ENCODE measurements at regions not wholly inside any gene's neighbourhood (a gene's known extent, or its start where the extent isn't known, plus 50 kb on each side); places are given as distances from the start of the nearest gene placed in this dataset.

GRCh38 chr14:101456246-101457175 is 104.8 kb upstream of the DIO3 start:
- no peaks in the 10 kb centered on the region for H3K36me3 Mint-ChIP-seq (ENCODE audit: insufficient read depth)
- no peak for ATAC-seq (replicated peaks)
- no peak overlapping the region for H3K4me3 Mint-ChIP-seq
- H3K9me3 Mint-ChIP-seq: no peaks in the 10 kb centered on the region
- no peak for DNase-seq
- peaks cover 0 to 5% of the 10 kb centered on the region in 2 donors for H3K4me1 Mint-ChIP-seq (ENCODE audit: low read depth in 2 of 2)
- no peak overlapping the region for H3K27ac Mint-ChIP-seq
- peaks cover 59 to 69% of the 10 kb centered on the region in 2 donors for H3K27me3 Mint-ChIP-seq

- Mint-ChIP-seq H3K27ac (no peak overlapping the region), H3K9me3 (no peaks in the 10 kb centered on the region), H3K4me3 (no peak overlapping the region), H3K27me3 (peaks cover 49 to 64% of the 10 kb centered on the region in 2 donors), H3K36me3 (ENCODE audit: insufficient read depth) (no peaks in the 10 kb centered on the region), H3K4me1 (ENCODE audit: low read depth in 2 of 2) (peaks cover 0 to 5% of the 10 kb centered on the region in 2 donors)
- no peak for ATAC-seq (replicated peaks)
- no peak for DNase-seq
Measured at GRCh38 chr14:101457301-101457935, 103.9 kb upstream of the DIO3 start.

DNA sequence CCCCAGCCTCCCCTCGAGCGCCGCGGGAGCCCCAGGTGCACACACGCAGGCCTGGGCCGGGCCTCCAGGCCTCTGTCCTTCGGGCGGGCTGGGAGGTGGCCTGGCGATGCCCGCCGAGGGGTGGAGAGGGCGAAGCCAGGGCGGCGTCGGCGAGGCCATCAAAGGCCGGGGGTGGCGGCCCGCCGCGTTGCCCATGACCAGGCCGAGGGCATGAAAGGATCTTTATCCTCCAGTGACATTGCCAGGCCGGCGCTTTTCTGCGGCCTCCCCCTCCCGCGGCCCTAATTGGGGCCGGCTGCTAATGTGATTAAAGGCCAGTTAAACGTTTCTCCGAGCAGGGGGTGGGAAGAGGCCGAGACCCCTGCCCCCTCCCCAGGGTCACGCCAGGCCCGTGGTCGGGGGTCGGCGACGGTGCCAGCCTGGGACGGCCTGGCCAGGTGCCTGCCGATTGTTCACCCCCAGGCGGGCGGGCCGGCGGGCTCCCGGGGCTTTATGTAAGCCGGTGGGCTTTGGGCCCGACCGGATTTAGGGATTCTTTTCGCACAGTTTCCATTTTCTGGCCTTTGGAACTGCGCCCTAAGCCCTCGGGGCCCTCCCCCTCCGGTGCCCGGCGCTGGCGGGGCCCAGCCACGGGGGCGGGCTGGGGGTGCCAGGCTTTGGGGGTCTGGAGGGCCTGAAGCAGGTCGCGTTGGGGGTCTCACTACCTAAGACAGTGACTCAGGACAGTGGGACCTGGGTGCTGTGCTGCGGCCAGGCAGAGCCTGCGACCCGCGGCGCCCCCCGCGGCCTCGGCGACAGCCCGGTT is 103.2 kb upstream of the DIO3 start:
- Mint-ChIP-seq H3K36me3 (ENCODE audit: insufficient read depth) (no peaks in the 10 kb centered on the region), H3K27ac (no peak overlapping the region), H3K9me3 (no peaks in the 10 kb centered on the region), H3K4me1 (ENCODE audit: low read depth in 2 of 2) (peaks cover 0 to 5% of the 10 kb centered on the region in 2 donors), H3K27me3 (peaks cover 42 to 58% of the 10 kb centered on the region in 2 donors), H3K4me3 (no peak overlapping the region)
- no peak for ATAC-seq (replicated peaks)
- DNase-seq: no peak

DNA sequence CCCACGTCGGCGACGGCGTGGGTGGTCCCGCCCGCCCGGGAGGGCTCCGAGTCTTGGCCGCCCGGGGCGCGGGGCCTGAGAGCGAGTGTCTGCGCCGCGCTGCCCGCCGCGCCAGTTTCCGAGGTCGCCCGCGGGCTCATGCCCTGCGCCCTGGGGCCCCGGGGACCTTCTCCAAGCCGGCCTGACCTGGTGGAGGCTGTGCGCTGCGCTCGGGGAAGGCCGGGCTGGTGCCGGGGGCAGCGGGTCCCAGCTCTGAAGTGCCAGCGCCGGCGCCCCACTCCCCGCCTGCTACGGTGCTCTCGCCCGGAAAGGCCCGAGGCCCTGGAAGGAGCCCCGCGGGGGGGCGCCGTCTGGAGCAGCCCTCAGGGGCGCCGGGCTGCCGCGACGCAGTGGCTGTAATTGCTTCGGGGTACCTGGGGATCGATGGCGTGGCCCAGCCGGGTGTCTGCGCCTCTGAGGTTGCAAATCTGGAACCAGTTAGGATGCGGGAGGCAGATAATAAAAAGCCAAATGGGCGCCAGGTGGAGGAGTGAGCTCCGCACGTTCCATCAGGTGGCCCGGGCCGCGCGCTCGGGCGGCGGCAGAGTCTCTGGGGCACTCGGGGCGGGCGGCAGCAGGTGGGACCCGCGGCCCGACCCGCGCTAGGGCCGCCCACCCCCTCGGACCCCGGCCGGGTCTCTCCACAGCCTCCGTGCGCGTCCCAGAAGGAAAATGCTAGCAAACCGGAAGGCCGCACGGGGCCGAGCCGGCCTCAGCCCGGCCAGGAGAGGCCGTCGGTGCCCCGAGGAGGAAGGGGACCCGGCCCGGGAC is 102.3 kb upstream of the DIO3 start:
- peaks cover 0 to 5% of the 10 kb centered on the region in 2 donors for H3K4me1 Mint-ChIP-seq (ENCODE audit: low read depth in 2 of 2)
- H3K27ac Mint-ChIP-seq: no peak overlapping the region
- no peak for ATAC-seq (replicated peaks)
- no peaks in the 10 kb centered on the region for H3K9me3 Mint-ChIP-seq
- no peaks in the 10 kb centered on the region for H3K36me3 Mint-ChIP-seq (ENCODE audit: insufficient read depth)
- peaks cover 34 to 50% of the 10 kb centered on the region in 2 donors for H3K27me3 Mint-ChIP-seq
- DNase-seq: no peak
- H3K4me3 Mint-ChIP-seq: no peak overlapping the region

GRCh38 chr14:101459551-101459900 is 101.8 kb upstream of the DIO3 start:
- Mint-ChIP-seq H3K4me1 (ENCODE audit: low read depth in 2 of 2) (peaks cover 0 to 5% of the 10 kb centered on the region in 2 donors), H3K27me3 (peaks cover 28 to 45% of the 10 kb centered on the region in 2 donors), H3K9me3 (no peaks in the 10 kb centered on the region), H3K4me3 (no peak overlapping the region), H3K36me3 (ENCODE audit: insufficient read depth) (no peaks in the 10 kb centered on the region), H3K27ac (no peak overlapping the region)
- no peak for DNase-seq
- ATAC-seq (replicated peaks): no peak

DNA sequence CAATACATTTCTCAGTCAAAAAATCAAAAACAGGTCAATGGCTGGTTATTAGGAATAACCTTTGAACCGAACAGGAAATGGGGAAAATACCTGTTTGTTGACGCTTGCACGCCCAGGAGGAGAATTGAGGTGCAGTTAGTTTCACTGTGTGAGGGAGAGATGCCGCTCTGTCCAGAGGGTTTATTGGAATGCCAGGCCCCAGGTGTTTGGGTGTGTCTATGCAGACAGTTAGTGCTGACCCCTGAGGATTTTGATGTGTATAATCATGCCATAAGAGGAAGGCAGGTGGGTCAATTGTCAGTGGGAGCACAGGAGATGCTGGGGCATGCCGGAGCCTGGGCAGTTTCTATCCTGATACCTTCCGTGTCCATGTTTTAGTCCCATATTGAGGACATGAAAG is 100.8 kb upstream of the DIO3 start:
- no peak for ATAC-seq (replicated peaks)
- no peak overlapping the region for H3K4me3 Mint-ChIP-seq
- H3K9me3 Mint-ChIP-seq: no peaks in the 10 kb centered on the region

DNA sequence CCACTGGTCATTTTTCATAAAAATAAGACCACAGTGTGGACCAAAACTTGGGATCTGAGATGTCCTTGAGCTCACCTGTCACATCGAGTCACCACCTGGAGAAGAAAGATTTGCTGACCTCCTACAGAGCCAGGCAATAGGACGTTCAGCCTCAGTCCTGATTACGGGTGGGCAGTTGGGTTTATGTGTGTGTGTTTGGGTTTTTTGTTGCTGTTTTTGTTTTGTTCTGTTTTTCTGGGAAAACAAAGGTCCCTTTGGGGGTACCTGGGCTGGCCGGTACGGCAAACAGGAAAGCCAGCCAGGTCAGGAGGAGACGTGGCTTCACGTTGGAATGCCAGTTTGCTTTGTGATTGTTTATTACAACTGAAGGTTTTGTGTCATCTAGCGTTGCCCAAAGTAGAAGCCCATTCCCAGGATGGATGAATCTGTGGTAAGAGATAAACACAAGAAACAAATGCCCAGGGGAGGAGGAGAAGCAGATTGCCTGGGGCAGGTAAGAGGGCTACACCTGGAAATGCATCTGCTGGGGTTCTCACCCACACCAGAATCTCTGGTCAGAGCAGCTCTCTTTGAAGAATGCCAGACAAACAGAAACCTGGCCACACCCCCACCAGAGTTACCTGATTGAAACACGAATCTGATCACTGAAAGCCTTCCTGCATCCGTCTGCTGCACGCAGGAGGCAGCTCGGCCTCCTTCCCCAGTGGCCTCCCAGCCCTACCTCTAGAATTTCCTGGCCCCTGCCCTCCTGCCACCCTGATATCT is 100.1 kb upstream of the DIO3 start:
- no peak overlapping the region for H3K4me3 Mint-ChIP-seq
- H3K4me1 Mint-ChIP-seq (ENCODE audit: low read depth in 2 of 2): peaks cover 0 to 5% of the 10 kb centered on the region in 2 donors
- H3K27me3 Mint-ChIP-seq: peaks cover 12 to 43% of the 10 kb centered on the region in 2 donors
- DNase-seq (no peak), ATAC-seq (replicated peaks) (no peak)
- H3K9me3 Mint-ChIP-seq: no peaks in the 10 kb centered on the region
- H3K27ac Mint-ChIP-seq: no peak overlapping the region
- no peaks in the 10 kb centered on the region for H3K36me3 Mint-ChIP-seq (ENCODE audit: insufficient read depth)

More for the DNA sequence above, 100.8 kb upstream of the DIO3 start:
- H3K27me3 Mint-ChIP-seq: peaks cover 18 to 44% of the 10 kb centered on the region in 2 donors
- DNase-seq: no peak
- H3K4me1 Mint-ChIP-seq (ENCODE audit: low read depth in 2 of 2): peaks cover 0 to 5% of the 10 kb centered on the region in 2 donors
- H3K36me3 Mint-ChIP-seq (ENCODE audit: insufficient read depth): no peaks in the 10 kb centered on the region
- no peak overlapping the region for H3K27ac Mint-ChIP-seq

DNA sequence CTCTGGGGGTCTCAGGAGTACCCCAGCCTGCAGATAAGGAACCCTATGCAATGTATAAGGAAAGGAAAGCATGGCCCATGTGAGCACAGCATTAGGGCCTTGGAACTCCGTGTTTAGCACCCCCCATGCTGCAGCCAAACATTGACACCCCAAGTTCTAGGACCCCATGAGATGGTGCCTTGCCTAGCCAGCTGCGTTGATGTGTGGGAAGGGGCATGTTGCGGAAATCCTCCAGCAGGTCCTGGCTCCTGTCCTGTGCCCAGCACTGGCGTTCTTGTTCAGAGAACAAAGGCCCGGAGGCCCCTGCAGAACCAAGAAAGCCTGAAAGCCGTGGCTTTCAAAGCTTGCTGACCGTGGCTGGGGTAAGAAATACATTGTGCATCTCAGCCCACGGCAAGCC is 99.4 kb upstream of the DIO3 start:
- Mint-ChIP-seq H3K27me3 (peaks cover 5 to 36% of the 10 kb centered on the region in 2 donors), H3K36me3 (ENCODE audit: insufficient read depth) (no peaks in the 10 kb centered on the region), H3K4me1 (ENCODE audit: low read depth in 2 of 2) (peaks cover 0 to 2% of the 10 kb centered on the region in 2 donors), H3K4me3 (no peak overlapping the region), H3K27ac (no peak overlapping the region), H3K9me3 (no peaks in the 10 kb centered on the region)
- DNase-seq (no peak), ATAC-seq (replicated peaks) (no peak)

GRCh38 chr14:101462726-101463565 is 98.3 kb upstream of the DIO3 start:
- Mint-ChIP-seq H3K27ac (no peak overlapping the region), H3K4me1 (ENCODE audit: low read depth in 2 of 2) (no peaks in the 10 kb centered on the region), H3K27me3 (peaks cover 0 to 38% of the 10 kb centered on the region in 2 donors), H3K4me3 (no peak overlapping the region), H3K9me3 (no peaks in the 10 kb centered on the region), H3K36me3 (ENCODE audit: insufficient read depth) (no peaks in the 10 kb centered on the region)
- ATAC-seq (replicated peaks) (no peak), DNase-seq (no peak)

- no peak overlapping the region for H3K4me3 Mint-ChIP-seq
- no peaks in the 10 kb centered on the region for H3K36me3 Mint-ChIP-seq (ENCODE audit: insufficient read depth)
- H3K4me1 Mint-ChIP-seq (ENCODE audit: low read depth in 2 of 2): no peaks in the 10 kb centered on the region
- no peak overlapping the region for H3K27ac Mint-ChIP-seq
- peaks cover 0 to 38% of the 10 kb centered on the region in 2 donors for H3K27me3 Mint-ChIP-seq
- DNase-seq (no peak), ATAC-seq (replicated peaks) (no peak)
- H3K9me3 Mint-ChIP-seq: no peaks in the 10 kb centered on the region
Measured at GRCh38 chr14:101463566-101464171, 97.6 kb upstream of the DIO3 start.

DNA sequence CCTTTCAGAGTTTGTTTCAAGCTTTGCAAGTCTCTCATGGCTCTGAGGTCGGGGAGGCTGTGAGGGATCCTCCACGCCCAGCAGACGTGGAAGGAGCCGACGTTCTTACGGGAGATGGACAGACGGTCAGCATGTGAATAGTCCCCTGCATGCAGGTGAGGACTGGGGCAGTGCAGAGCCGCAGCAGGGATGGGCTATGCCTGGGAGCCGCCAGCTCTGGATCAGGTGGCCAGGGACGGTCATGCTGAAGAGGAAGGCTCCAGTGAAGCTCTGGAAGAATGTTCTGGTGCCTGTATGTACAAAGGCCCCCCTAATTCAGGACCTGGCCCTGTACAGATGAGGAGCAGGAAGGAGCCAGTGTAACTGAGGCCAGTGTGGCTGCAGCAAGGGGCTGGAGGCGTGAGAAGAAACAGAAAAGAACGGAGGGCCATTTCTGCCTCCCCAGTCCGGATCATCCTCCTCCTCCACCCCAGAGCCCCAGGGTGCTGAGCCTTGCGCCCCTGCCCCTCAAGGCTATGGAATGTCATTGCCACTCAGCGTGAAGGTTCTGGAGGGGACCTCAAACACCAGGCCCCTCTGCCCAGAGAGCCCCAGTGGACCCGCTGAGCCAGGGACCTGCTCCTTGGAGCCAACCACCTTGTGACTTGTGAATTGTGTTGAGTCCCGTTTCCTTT is 96.8 kb upstream of the DIO3 start:
- H3K4me3 Mint-ChIP-seq: no peak overlapping the region
- no peak for DNase-seq
- H3K4me1 Mint-ChIP-seq (ENCODE audit: low read depth in 2 of 2): no peaks in the 10 kb centered on the region
- no peak overlapping the region for H3K27ac Mint-ChIP-seq
- H3K9me3 Mint-ChIP-seq: no peaks in the 10 kb centered on the region
- H3K27me3 Mint-ChIP-seq: peaks cover 0 to 38% of the 10 kb centered on the region in 2 donors
- H3K36me3 Mint-ChIP-seq (ENCODE audit: insufficient read depth): no peaks in the 10 kb centered on the region
- ATAC-seq (replicated peaks): no peak
